Duodenal mucosa (tissue), 2 donors: ENCODE measurements at regions not wholly inside any gene's neighbourhood (a gene's known extent, or its start where the extent isn't known, plus 50 kb on each side); places are given as distances from the start of the nearest gene placed in this dataset.

ENCODE experiments used
- H3K27ac ChIP-seq: one replicate; pipeline ENCODE4 v1.7.0; 2013; ENCODE audit warnings: low read depth, low read length
- H3K27me3 ChIP-seq, 2 donors: one replicate each; pipeline ENCODE4 v1.7.0; 2013; ENCODE audit warnings: low read length in 2 of 2, control low read depth in 1 of 2; ENCODE audit not compliant: insufficient read depth in 2 of 2, control insufficient read depth in 1 of 2
- H3K36me3 ChIP-seq, 2 donors: one replicate each; pipeline ENCODE4 v1.7.0; 2013; ENCODE audit warnings: low read length in 2 of 2, control low read depth in 1 of 2; ENCODE audit not compliant: insufficient read depth in 2 of 2, control insufficient read depth in 1 of 2
- H3K4me1 ChIP-seq, 2 donors: one replicate each; pipeline ENCODE4 v1.7.0; 2013; ENCODE audit warnings: low read length in 2 of 2, control low read depth in 1 of 2; ENCODE audit not compliant: insufficient read depth in 2 of 2, control insufficient read depth in 1 of 2
- H3K4me3 ChIP-seq, 2 donors: one replicate each; pipeline ENCODE4 v1.7.0; 2013; ENCODE audit warnings: low read length in 2 of 2, low read depth in 1 of 2
- H3K9ac ChIP-seq, 2 donors: one replicate each; pipeline ENCODE4 v1.7.0; 2013; ENCODE audit warnings: low read length in 2 of 2, low read depth in 1 of 2
- H3K9me3 ChIP-seq, 2 donors: one replicate each; pipeline ENCODE4 v1.7.0; 2013; ENCODE audit warnings: low read length in 2 of 2, control low read depth in 1 of 2; ENCODE audit not compliant: control insufficient read depth in 1 of 2

- Histone ChIP-seq H3K9me3 (no peaks in the 10 kb centered on the region), H3K27ac (no peak overlapping the region), H3K36me3 (no peaks in the 10 kb centered on the region), H3K4me1 (no peaks in the 10 kb centered on the region), H3K27me3 (no peaks in the 10 kb centered on the region), H3K9ac (no peak overlapping the region), H3K4me3 (no peak overlapping the region)
These were observed 162.4 kb downstream of the NSUN3 start for GRCh38 chr3:94225148-94225865.

GRCh38 chr3:94226078-94226477 lies 163.2 kb downstream of the NSUN3 start:
- H3K36me3 ChIP-seq: no peaks in the 10 kb centered on the region
- no peak overlapping the region for H3K9ac ChIP-seq
- no peak overlapping the region for H3K27ac ChIP-seq
- no peaks in the 10 kb centered on the region for H3K4me1 ChIP-seq
- no peaks in the 10 kb centered on the region for H3K27me3 ChIP-seq
- H3K9me3 ChIP-seq: no peaks in the 10 kb centered on the region
- H3K4me3 ChIP-seq: no peak overlapping the region

- no peak overlapping the region for H3K4me3 ChIP-seq
- no peaks in the 10 kb centered on the region for H3K36me3 ChIP-seq
- no peak overlapping the region for H3K27ac ChIP-seq
- no peaks in the 10 kb centered on the region for H3K4me1 ChIP-seq
- H3K27me3 ChIP-seq: no peaks in the 10 kb centered on the region
- no peak overlapping the region for H3K9ac ChIP-seq
- H3K9me3 ChIP-seq: no peaks in the 10 kb centered on the region
These were observed 170.1 kb downstream of the NSUN3 start for GRCh38 chr3:94232921-94233320.

- no peaks in the 10 kb centered on the region for H3K27me3 ChIP-seq
- H3K4me3 ChIP-seq: no peak overlapping the region
- no peak overlapping the region for H3K9ac ChIP-seq
- no peaks in the 10 kb centered on the region for H3K4me1 ChIP-seq
- no peaks in the 10 kb centered on the region for H3K36me3 ChIP-seq
- H3K27ac ChIP-seq: no peak overlapping the region
- no peaks in the 10 kb centered on the region for H3K9me3 ChIP-seq
These were observed 171.4 kb downstream of the NSUN3 start for GRCh38 chr3:94234177-94234788.

- no peaks in the 10 kb centered on the region for H3K4me1 ChIP-seq
- H3K27me3 ChIP-seq: no peaks in the 10 kb centered on the region
- H3K36me3 ChIP-seq: no peaks in the 10 kb centered on the region
- H3K27ac ChIP-seq: no peak overlapping the region
- H3K9ac ChIP-seq: no peak overlapping the region
- no peak overlapping the region for H3K4me3 ChIP-seq
- H3K9me3 ChIP-seq: no peaks in the 10 kb centered on the region
These were observed 179.1 kb downstream of the NSUN3 start for GRCh38 chr3:94241986-94242385.

- no peaks in the 10 kb centered on the region for H3K4me1 ChIP-seq
- no peak overlapping the region for H3K9ac ChIP-seq
- H3K36me3 ChIP-seq: no peaks in the 10 kb centered on the region
- H3K27me3 ChIP-seq: no peaks in the 10 kb centered on the region
- H3K9me3 ChIP-seq: no peaks in the 10 kb centered on the region
- H3K4me3 ChIP-seq: no peak overlapping the region
- H3K27ac ChIP-seq: no peak overlapping the region
These were observed 183.3 kb downstream of the NSUN3 start for GRCh38 chr3:94246171-94246570.

- H3K27me3 ChIP-seq: no peaks in the 10 kb centered on the region
- H3K36me3 ChIP-seq: no peaks in the 10 kb centered on the region
- no peak overlapping the region for H3K9ac ChIP-seq
- no peak overlapping the region for H3K27ac ChIP-seq
- H3K4me3 ChIP-seq: no peak overlapping the region
- no peaks in the 10 kb centered on the region for H3K9me3 ChIP-seq
- H3K4me1 ChIP-seq: no peaks in the 10 kb centered on the region
These were observed 185.2 kb downstream of the NSUN3 start for GRCh38 chr3:94248042-94248441.

- H3K9ac ChIP-seq: no peak overlapping the region
- no peaks in the 10 kb centered on the region for H3K9me3 ChIP-seq
- no peak overlapping the region for H3K27ac ChIP-seq
- H3K27me3 ChIP-seq: no peaks in the 10 kb centered on the region
- H3K4me1 ChIP-seq: no peaks in the 10 kb centered on the region
- no peaks in the 10 kb centered on the region for H3K36me3 ChIP-seq
- H3K4me3 ChIP-seq: no peak overlapping the region
These were observed 186.7 kb downstream of the NSUN3 start for GRCh38 chr3:94249491-94250079.

- H3K4me3 ChIP-seq: no peak overlapping the region
- H3K9me3 ChIP-seq: no peaks in the 10 kb centered on the region
- no peak overlapping the region for H3K27ac ChIP-seq
- no peaks in the 10 kb centered on the region for H3K27me3 ChIP-seq
- no peaks in the 10 kb centered on the region for H3K36me3 ChIP-seq
- no peaks in the 10 kb centered on the region for H3K4me1 ChIP-seq
- H3K9ac ChIP-seq: no peak overlapping the region
These were observed 188.7 kb downstream of the NSUN3 start for GRCh38 chr3:94251566-94251965.

GRCh38 chr3:94252316-94252715 lies 189.5 kb downstream of the NSUN3 start:
- no peaks in the 10 kb centered on the region for H3K36me3 ChIP-seq
- no peaks in the 10 kb centered on the region for H3K27me3 ChIP-seq
- H3K9ac ChIP-seq: no peak overlapping the region
- no peaks in the 10 kb centered on the region for H3K9me3 ChIP-seq
- no peak overlapping the region for H3K27ac ChIP-seq
- H3K4me3 ChIP-seq: no peak overlapping the region
- H3K4me1 ChIP-seq: no peaks in the 10 kb centered on the region
